OCI-LY3 (cell line): ENCODE measurements at regions not wholly inside any gene's neighbourhood (a gene's known extent, or its start where the extent isn't known, plus 50 kb on each side); places are given as distances from the start of the nearest gene placed in this dataset.

Source experiments
- H2AFZ ChIP-seq: fragments of 200-600, 300-600 bp; shearing (Covaris generic); 2 replicates; pipeline ENCODE4 v1.6.0; 2014; ENCODE audit warnings: antibody characterized with exemption, low read depth, low read length
- H3K27ac ChIP-seq: fragments of 200-600, 300-600 bp; sonication (generic); 2 replicates; pipeline ENCODE4 v1.5.1; 2014; ENCODE audit warnings: mild to moderate bottlenecking, low read length, moderate library complexity, mixed read lengths
- H3K27me3 ChIP-seq: fragments of 200-600, 300-600 bp; sonication (generic); 2 replicates; pipeline ENCODE4 v1.6.1; 2014; ENCODE audit warnings: low read depth, low read length, mixed read lengths
- H3K36me3 ChIP-seq: fragments of 200-600, 300-600 bp; sonication (generic); replicated peaks from 2 replicates; pipeline ENCODE3; 2014; ENCODE audit warnings: low read depth, low read length, mixed read lengths
- H3K4me1 ChIP-seq: fragments of 300-600, 200-600 bp; sonication (generic); 2 replicates; pipeline ENCODE4 v1.6.1; 2014; ENCODE audit warnings: low read length, mixed read lengths
- H3K4me2 ChIP-seq: fragments of 200-600, 300-600 bp; sonication (generic); 2 replicates; pipeline ENCODE4 v1.6.1; 2014; ENCODE audit warnings: low read length, mixed read lengths
- H3K4me3 ChIP-seq: fragments of 300-600, 200-600 bp; sonication (generic); 2 replicates; pipeline ENCODE4 v1.5.1; 2014; ENCODE audit warnings: antibody characterized with exemption, mild to moderate bottlenecking, low read length, moderate library complexity
- H3K79me2 ChIP-seq: fragments of 300-600, 200-600 bp; shearing (Covaris generic); 2 replicates; pipeline ENCODE4 v1.6.1; 2014; ENCODE audit warnings: mild to moderate bottlenecking, low read length, mixed read lengths
- H3K9ac ChIP-seq: fragments of 300-600, 200-600 bp; shearing (Covaris generic); 2 replicates; pipeline ENCODE4 v1.6.0; 2014; ENCODE audit warnings: mild to moderate bottlenecking, low read length, moderate library complexity
- H3K9me3 ChIP-seq: fragments of 200-600, 300-600 bp; shearing (Covaris generic); 2 replicates; pipeline ENCODE4 v1.6.1; 2014; ENCODE audit warnings: low read length, mixed read lengths; ENCODE audit not compliant: insufficient read depth
- H4K20me1 ChIP-seq: fragments of 200-600, 300-600 bp; sonication (generic); 2 replicates; pipeline ENCODE4 v1.6.1; 2016; ENCODE audit warnings: low read length, mixed read lengths; ENCODE audit not compliant: insufficient read depth
- CTCF ChIP-seq: fragments of 200-600, 300-600 bp; sonication (generic); IDR thresholded peaks from 2 replicates; pipeline ENCODE4 v1.5.1; 2014; ENCODE audit warnings: antibody characterized with exemption, low read length, low read depth
- EZH2phosphoT487 ChIP-seq: fragments of 200-600 bp; shearing (Covaris generic); IDR thresholded peaks from 2 replicates; pipeline ENCODE4 v1.6.1; 2018; ENCODE audit warnings: antibody characterized with exemption, mixed run types, low read depth

- H3K36me3 ChIP-seq: no peaks in the 10 kb centered on the region
- no peaks in the 10 kb centered on the region for H3K79me2 ChIP-seq
- H3K9me3 ChIP-seq: no peaks in the 10 kb centered on the region
- no peak overlapping the region for H3K27ac ChIP-seq
- no peak overlapping the region for H3K4me3 ChIP-seq
- no peaks in the 10 kb centered on the region for H4K20me1 ChIP-seq
- H3K9ac ChIP-seq: no peak overlapping the region
- H3K4me1 ChIP-seq: no peaks in the 10 kb centered on the region
- TF ChIP-seq CTCF (no peak), EZH2phosphoT487 (no peak)
- H3K27me3 ChIP-seq: no peaks in the 10 kb centered on the region; the same call in 1 of the 2 replicates
- no peak overlapping the region for H2AFZ ChIP-seq
- no peak overlapping the region for H3K4me2 ChIP-seq
Observed at GRCh38 chr17:27079660-27080059, 214.3 kb upstream of the WSB1 start.

- Histone ChIP-seq H3K9ac (no peak overlapping the region), H3K27me3 (no peaks in the 10 kb centered on the region; the same call in 1 of the 2 replicates), H3K9me3 (no peaks in the 10 kb centered on the region), H3K4me3 (no peak overlapping the region), H3K4me1 (no peaks in the 10 kb centered on the region), H3K27ac (no peak overlapping the region), H3K4me2 (no peak overlapping the region), H3K79me2 (no peaks in the 10 kb centered on the region), H4K20me1 (no peaks in the 10 kb centered on the region), H2AFZ (no peak overlapping the region), H3K36me3 (no peaks in the 10 kb centered on the region)
- TF ChIP-seq CTCF (no peak), EZH2phosphoT487 (no peak)
Observed at GRCh38 chr17:27081002-27081638, 212.8 kb upstream of the WSB1 start.

DNA sequence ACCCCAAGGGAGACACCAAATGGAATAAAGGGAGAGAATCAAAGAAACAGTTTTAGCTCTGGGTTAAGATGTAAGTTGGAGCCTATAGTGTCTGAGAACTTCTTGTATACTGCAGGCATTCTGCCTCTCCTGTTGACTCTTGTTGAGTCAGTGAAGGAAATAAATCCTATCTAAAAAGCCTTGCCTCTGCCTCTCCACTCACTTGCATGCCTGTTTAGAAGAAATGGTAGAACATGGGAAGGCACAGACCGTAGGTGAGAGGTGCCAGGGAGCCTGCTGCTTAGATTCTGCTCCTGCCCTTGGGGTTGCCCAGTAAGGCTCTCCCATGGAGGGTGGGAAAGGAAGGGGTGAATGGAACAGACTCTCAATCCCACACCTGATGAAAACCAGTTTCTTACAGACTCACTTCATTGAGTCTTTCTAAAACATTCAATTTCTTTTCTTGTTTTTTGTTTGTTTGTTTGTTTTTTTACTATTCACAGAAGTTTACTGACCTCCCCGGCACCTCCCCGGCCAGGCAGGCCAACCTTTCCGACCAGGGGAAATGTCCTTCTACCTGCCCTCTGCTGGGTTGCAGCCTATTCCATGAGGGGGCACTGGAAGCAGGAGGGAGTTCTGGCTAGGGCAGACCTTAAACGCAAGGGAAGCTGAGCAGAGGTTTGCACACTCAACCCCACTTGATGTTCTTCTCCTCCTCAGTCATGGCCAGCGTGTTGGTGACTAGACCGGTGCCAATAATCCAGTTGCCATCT, 211.7 kb upstream of the WSB1 start:
- no peak overlapping the region for H3K4me3 ChIP-seq
- H3K4me2 ChIP-seq: no peak overlapping the region
- no peaks in the 10 kb centered on the region for H3K9me3 ChIP-seq
- H2AFZ ChIP-seq: no peak overlapping the region
- H3K27me3 ChIP-seq: no peaks in the 10 kb centered on the region; the same call in 1 of the 2 replicates
- H3K4me1 ChIP-seq: no peaks in the 10 kb centered on the region
- no peak overlapping the region for H3K9ac ChIP-seq
- TF ChIP-seq CTCF (no peak), EZH2phosphoT487 (no peak)
- H4K20me1 ChIP-seq: no peaks in the 10 kb centered on the region
- no peak overlapping the region for H3K27ac ChIP-seq
- no peaks in the 10 kb centered on the region for H3K36me3 ChIP-seq
- H3K79me2 ChIP-seq: no peaks in the 10 kb centered on the region

GRCh38 chr17:27082775-27083154, 211.1 kb upstream of the WSB1 start:
- no peaks in the 10 kb centered on the region for H4K20me1 ChIP-seq
- H3K4me2 ChIP-seq: no peak overlapping the region
- no peak overlapping the region for H2AFZ ChIP-seq
- no peaks in the 10 kb centered on the region for H3K79me2 ChIP-seq
- no peaks in the 10 kb centered on the region for H3K4me1 ChIP-seq
- no peak overlapping the region for H3K27ac ChIP-seq
- TF ChIP-seq EZH2phosphoT487: no peak
- no peak for TF ChIP-seq CTCF
- no peaks in the 10 kb centered on the region for H3K36me3 ChIP-seq
- no peaks in the 10 kb centered on the region for H3K9me3 ChIP-seq
- H3K4me3 ChIP-seq: no peak overlapping the region
- no peak overlapping the region for H3K9ac ChIP-seq
- no peaks in the 10 kb centered on the region; the same call in 1 of the 2 replicates for H3K27me3 ChIP-seq
